NAMALWA (cell line): ENCODE measurements at regions not wholly inside any gene's neighbourhood (a gene's known extent, or its start where the extent isn't known, plus 50 kb on each side); places are given as distances from the start of the nearest gene placed in this dataset.
"Not testable (repeated sequence)": the region's sequence is repeated elsewhere in the genome, so short reads cannot be mapped to it uniquely, and the experiment has no call there.

ENCODE experiments used
- DNase-seq: peaks from one replicate; pipeline ENCODE4 v3.0.0-alpha.2; 2015; ENCODE audit warnings: low spot score

DNA sequence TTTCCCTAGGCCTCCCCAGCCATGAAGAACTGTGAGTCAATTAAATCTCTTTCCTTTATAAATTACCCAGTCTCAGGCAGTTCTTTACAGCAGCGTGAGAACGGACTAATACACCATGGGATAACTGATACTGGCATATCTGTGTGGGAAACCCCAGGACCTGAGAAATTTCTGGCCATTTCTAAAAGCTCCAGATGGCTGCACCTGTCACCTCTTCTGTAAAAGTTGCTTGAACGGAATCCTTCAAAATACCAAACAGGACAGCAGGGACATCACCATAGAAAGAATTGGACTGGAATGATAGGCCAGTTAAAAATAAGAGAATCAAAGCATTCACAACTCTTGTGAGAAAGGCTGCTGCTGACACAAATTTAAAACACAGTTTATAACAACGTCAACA is 134.0 kb upstream of the FOXD4L5 start:
- DNase-seq, result not testable (repeated sequence)

DNA sequence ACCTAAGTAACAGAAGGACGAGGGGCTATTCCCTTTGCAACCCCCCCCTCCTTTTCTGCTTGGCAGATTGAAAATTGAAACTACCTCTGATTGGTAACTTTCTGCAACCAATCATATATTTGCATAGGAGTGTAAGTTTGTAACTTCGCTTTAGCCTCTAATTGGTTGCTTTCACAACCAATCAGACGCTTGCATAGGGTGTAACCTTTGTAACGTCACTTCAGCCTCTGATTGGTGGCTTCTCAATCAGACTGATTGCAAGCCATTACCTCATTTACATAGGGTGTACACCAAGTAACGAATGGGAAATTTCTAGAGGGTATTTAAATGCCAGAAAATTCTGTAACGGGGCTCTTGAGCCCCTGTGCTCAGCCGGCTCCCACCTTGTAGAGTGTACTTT is 131.9 kb upstream of the FOXD4L5 start:
- DNase-seq, result not testable (repeated sequence)

DNA sequence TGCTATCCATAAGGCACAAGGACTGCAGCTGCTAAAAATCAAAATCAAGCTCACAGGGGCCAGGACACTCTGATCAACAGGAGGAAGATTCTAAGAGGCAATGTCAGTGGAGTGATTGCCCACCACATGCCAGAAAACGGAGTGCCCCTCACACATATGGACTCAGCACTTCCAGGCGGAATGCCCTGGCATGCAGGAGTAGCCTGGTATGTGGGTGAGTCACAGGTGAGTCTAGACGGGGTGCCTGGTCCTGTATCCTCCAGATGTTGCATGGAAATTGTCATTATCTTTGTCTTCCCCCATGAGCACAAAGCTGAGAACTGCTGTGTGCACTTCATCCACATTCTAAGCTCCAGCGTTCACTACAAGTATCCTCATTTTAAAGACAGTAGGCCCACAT is 129.2 kb upstream of the FOXD4L5 start:
- not testable (repeated sequence) for DNase-seq

DNA sequence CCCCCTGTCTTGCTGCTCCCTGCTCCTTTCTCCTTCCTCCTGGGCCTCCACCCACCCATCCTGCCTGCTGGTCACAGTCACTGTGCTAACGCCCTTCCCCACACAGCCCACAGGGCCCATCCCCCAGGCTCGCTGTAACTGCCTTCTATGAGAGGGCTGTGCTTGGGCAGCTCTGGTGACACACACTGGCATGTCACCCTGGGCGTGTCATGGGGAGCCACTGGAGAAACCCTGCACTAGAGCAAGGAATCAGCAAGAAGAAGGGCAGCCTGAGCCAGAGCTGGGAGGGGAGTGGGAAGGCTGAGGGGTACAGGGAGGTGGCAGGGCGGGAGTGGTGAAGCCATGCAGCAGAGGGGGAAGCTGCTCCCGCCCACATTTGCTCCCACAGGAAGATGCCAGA is 128.4 kb upstream of the FOXD4L5 start:
- DNase-seq, result not testable (repeated sequence)

DNA sequence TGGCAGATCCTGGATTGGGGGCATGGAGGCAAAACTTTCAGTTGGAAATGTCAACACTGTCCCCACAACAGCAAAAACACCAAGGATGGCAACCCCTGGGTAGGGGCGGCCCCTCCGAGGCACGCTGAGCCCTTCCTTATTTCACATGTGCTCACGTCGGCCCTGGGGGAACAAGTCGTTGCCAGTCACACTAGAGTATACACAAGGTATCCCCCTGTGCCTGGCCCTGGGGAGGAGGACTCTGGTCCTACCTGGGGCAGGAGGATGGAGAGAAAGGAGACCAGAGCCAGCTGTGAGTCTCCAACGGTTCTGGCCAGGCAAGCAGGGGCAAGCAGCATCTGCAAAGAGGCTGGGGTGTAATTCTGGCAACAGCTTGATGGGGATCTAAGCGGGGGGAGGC is 126.9 kb upstream of the FOXD4L5 start:
- no peak for DNase-seq

DNA sequence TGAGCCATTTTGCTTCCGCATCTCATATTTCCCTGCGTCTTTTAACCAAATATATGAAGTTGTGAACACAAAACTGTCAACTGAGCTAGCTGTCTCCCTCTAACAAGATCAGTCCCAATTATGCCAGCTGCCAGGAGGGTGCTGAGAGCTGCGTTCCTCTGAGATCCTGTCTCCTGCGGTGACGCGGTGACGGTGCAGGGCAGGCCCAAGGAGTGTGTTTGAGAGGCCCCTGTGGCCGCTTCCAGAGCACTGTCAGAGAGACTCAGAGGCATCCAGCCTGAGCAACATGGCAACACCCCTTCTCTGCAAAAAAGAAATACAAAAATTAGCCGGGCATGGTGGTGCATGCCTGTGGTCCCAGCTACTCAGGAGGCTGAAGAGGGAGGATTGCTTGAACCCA is 126.3 kb upstream of the FOXD4L5 start:
- DNase-seq, result no peak

DNA sequence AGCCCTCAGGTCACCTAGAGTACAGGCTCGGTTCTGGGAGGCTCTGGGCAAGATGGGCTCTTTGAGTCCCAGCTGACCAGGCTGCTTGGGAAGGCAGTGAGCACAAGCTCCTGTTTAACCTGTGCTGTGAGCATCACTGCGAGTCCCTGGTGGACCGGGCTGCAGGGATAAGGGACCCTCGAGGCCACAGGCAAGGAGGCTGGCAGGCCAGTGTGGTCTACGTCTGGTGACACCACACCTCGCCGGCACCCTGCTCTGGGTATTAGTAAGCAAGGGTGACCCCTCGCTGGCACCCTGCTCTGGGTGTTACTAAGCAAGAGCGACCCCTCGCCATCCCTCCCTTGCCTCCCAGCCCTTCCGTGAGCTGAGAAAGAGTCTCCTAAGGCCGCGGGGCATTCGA is 125.9 kb upstream of the FOXD4L5 start:
- DNase-seq, result no peak

DNA sequence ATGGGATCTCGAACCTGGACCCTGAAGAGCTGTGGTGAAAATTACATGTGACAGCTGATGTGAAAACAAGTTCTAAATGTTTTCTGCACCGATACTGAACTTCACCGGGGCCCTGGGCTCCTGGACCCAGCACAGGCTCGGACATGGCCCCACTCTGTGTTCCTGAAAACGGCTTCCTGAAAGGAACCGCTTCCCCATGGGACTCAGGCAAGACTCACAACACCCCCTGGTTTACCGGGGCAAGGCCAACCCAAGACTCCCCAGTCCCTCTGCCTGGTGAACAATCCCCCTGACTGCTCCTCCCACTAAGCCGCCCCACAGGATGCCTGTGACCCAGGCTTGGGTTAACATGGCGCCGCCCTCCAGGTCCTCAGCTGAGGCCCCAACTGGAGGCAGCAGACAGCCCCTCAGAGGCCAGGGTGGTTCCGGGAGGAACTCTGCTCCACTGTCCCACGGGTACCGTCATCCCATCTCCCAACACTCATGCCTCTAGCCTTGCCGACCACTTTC is 124.5 kb upstream of the FOXD4L5 start:
- no peak for DNase-seq

DNA sequence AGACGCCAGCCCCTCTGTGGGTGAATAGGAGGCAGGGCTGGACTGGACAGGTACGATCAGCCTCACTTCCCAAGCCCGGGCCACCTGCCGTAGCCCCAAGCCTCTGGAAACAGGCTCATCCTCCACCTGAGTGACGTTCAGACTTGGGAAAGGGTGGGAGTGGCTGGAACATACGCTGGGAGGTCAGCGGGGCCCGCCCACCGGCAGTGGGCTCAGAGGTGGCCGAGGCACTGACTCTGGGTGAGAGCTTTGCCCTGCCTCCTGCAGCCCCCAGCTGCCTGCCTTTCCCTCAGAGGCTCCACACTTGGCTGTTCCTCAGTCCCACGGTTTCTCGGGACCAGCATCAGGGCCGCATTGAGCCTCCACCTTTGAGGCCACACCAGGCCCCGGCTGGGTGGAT is 123.8 kb upstream of the FOXD4L5 start:
- DNase-seq, result not testable (repeated sequence)

DNA sequence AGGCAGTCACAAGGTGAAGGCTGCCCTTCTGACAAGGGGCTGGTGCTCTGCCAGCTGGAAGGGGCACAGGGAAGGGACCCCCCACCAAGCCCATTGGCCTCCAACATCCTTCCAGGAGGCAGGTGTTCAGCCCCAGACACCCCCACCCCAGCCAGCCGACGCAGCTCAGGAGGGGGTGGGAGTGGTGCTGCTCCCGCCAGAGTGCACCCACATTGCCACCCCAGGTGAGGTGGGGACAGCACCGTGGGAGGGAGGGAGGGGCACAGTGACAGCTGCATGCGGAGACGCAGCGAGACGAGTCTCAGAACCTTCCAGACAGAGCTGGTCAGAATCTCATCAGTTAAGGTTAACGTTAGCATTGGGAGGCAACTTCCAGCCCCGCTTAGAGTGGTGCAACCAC is 121.6 kb upstream of the FOXD4L5 start:
- DNase-seq, result not testable (repeated sequence)

DNA sequence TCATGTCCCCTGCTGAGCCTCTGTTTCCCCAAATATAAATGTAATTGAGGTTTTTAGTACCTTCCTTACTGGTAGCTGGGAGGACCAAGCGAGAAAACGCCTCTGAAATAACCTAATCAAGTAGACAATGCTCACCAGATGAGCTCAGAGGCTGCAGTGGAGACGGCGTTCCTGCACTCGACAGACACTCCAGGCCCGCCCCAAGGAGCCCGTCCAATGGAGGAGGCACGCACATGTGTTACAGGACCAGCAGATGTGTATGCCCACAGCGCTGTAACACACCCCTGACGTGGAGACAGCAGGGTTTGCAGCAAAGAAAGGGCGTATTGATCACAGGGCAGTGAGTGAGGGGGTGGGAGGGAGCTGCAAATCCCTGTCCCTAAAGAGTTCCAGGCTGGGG is 120.8 kb upstream of the FOXD4L5 start:
- DNase-seq, result not testable (repeated sequence)

DNA sequence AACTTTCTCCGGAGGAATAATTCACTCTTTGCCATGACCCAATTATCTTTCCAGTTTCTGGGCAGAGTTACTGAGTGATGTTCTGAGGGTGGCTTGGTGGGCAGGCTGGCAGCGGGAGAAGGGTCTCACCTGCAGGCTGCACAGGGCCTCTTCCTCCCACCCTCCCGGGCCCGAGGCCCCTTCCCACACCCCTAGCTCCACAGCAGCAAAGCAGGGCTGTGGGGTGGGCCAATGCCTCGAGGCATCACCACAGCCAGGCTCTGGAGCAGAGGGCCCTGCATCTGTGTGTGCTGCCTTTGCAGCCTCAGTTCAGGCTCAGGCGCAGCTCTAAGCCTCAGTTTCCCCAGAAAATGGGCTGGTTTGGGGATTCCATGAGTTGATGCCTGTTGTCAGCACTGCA is 120.2 kb upstream of the FOXD4L5 start:
- DNase-seq, result no peak

DNA sequence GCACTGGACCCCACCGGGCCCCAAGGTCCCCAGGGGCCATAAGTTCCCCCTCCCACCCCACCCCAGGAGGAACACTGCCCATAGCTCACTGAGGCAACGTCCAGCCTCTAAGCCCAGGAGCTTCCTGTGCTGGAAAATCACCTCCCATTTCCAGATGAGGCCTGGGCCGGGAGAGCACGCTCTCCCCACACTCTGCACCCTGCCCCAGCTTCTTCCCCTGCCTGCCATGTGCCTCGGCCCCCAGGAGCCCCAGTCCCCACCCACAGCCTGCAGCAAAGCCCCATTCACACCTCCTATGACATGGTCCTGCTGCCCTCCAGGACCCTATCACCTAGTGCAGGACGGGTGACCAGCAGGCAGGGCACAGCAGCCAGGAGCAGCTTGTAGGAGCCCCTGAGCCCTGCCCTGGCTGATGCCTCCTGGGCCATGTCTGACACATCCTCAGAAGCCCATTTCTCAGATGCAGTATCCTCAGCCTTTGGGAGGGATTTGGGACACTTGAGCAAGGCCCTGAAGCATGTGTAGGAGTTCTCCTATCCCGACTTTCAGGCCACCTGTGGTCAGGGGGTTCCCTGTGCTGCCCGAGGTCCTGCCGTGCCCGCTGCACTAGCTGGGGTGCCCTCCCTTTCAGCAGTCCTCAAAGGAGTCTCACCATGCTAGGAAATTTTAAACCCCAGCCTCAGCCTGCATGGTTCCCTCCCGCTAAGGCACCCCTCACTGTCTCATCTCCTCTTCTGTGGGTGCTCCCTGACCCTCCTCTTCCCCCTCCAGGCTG is 119.4 kb upstream of the FOXD4L5 start:
- DNase-seq, result no peak

DNA sequence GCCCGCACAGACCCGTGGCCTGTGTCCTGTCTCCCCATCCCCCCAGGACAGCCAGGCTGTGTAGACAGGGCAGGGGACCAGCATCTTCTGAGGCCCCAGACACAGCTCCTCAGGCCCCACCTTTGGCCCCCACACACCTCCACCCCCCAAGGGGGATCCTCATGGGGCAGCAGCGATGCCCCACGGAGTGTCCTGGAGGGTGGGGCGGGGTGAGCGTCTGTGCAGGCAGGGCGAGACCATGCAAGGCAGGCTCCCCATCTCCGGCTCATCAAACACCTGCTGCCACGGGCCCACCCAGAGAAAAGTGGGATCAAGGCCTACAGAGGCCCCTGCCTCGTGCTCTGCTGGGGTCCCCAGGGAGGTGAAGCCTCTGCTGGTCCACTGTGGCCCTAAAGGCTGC is 118.7 kb upstream of the FOXD4L5 start:
- DNase-seq, result no peak

DNA sequence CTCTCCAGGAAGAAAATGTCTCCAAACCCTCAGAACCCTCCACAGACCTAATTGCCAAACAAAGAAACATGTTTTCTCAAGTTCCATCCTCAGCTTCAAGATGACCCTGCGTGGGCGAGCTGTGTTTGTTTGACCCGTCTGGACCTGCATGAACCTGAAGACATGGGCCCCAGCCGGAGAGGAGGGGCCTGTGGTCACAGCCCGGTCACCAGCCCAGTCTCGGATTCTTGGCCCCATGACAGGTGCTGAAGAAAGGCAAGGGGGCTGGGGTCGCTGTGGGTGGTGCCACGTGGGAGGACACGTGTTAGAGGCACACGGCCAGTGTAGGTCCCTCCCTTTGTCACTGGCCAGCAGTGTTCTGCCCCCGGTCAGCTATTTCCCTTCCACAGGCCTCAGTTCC is 118.1 kb upstream of the FOXD4L5 start:
- DNase-seq, result not testable (repeated sequence)

DNA sequence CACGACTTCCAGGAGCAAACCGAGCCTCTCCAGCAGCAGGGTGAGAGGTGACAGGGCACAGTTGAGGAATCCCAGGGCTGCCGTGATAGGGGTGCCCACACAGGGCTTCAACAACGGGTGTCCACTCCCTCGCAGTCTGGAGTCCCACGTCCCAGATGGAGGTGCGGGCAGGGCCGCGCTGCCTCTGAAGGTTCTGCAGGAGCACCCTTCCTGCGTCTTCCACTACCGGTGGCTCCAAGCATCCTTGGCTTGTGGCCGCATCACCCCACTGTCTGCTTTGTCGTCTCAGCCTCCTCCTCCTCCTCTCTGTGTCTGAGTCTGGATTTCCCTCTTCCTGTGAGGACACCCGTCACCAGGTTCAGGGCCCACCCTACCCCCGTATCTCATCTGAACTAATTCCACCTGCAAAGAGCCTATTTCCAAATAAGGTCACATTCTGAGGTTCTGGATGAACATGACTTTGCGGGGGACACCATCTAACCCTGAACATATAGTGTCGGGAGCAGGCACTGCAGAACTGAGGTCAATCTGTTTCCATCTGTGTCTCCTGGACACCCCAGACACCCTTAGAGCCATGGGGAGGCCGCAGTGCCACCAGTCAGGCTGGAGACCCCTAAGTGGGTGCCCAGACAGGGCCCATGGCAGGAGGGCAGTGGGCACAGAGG is 117.3 kb upstream of the FOXD4L5 start:
- not testable (repeated sequence) for DNase-seq

DNA sequence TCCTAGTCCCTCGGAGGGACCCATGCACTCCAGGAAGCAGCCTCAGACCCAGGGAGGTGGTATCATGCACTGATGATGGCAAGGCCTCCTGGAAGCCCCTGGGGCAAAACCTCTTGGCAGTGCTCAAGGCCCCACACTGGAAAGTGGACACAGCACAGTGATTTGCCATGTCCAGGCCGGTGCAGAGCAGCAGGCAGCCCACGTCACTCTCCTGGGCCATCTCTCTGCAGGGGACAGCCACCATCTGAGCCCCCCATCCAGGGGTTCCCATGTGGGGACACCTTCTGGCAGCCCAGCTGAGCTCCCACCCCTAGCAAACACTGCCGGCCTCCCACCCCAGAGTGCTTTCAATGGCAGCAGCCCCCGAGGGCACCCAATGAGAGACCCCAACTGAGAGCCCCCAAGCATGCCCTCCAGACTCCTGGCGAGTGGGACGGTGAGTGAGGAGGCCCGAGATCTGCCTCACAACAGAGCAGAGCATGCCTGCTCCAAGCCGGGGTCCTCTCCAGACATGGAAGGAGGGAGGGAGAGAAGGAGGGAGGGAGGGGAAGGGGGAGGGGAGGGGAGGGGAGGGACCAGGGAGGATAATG is 116.5 kb upstream of the FOXD4L5 start:
- DNase-seq, result not testable (repeated sequence)

DNA sequence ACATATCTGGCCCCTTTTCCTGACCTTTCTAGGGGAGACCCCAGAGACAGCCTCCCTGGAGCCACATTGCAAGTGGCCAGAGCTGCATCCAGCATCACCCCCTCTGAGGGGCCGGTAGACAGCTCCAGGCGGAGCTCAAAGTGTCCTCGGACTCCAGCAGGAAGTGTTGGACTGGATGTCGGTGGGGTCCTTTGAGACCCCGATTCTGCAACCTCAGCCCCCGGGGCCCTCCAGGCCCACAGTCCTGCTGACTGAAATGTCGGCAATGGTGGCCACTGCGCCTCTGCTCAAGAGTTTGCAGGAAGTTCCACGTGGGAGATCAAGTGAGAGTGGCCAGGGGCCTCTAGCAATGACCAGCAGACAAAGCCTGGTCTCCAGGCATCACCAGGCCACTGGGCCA is 115.9 kb upstream of the FOXD4L5 start:
- no peak for DNase-seq

DNA sequence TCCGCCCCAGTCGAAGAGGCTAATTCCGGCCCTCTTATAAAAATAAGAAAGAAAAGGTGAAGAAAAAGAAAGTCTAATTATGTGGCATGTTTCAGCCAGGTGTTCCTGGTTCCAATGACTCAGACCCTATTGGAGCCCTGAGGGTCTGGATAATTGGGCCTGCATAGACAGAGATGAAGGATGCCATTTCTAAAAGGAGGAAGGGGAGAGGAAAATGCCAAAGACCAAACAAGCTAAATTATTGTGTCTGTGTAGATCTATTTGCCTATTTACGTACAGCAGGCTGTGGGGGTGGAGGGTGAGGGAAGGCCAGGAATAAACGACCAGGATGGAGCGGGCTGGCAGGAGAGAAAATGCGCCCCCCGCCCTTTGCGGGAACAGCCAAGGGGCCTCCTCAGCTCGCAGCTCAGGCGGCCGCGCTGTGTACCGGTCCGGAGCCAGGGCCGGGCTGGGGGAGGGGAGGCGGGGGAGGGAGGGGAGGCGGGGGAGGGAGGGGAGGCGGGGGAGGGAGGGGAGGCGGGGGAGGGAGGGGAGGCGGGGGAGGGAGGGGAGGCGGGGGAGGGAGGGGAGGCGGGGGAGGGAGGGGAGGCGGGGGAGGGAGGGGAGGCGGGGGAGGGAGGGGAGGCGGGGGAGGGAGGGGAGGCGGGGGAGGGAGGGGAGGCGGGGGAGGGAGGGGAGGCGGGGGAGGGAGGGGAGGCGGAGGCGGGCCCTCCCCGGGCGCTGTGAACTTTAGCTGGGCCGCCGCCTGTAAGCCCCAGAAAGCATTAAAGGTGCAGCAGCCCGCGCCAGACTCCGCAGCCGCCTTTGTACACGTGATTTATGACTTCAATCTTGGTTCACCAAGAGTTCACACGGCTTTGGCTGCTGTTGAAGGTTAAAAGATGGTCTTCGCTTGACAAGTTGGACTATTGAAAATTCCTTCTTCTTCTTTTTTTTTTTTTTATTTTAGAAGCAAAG is 113.0 kb upstream of the FOXD4L5 start:
- not testable (repeated sequence) for DNase-seq

DNA sequence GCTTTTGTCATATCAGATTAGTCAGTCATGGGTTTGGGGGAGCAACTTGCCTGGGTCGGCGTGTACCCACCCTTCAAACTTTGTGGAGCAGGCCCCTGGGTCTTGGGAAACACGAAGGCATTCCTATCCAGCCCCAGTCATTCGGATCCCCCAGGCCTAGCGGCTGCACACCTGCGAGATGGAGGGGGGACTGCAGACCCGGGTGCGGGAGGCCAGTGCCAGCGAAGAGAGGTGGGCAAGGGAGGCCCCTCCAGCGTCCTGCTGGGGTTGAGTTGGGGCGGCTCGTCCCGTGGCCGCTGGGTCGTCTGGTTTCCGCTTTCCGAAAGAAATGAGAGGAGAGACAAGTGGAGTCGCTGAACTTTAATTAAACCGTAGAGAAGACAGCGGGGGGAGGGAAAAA is 112.2 kb upstream of the FOXD4L5 start:
- not testable (repeated sequence) for DNase-seq

DNA sequence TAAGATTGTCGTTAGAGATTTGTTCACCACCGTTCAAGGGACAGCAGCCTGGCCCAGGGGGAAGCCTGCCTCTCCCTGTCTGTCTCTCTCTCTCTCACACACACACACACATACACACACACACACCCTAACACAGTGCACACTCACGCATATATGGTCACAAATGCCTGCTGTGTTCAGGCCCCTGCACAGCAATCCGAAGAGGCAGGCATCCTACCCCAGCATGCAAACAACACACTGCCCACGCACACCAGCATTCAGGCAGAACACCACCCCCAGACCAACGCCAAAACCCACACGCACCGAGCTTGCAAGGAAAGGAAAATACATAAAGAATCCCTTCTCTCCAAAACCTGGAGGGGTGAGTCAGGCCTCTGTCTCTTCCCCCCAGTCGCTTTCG is 111.6 kb upstream of the FOXD4L5 start:
- DNase-seq, result not testable (repeated sequence)

DNA sequence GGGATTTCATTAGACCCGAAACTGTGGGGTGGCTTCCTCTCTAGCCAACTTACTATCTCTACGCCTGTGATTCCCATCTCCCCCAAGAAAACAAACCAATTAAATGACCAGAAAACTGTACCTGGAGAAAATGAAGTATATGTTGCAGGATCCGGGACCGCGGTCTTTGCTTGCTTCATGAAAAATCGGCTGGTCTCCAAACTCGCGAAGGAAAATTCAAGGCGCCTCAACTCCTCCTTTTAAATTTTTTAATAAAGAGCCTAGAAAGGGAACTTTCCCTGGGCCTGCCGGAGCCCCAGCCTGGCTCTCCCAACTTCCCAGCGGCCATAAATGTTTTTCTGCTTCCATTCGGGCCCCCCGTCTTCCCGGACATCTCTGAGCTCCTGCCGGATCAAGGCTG is 110.8 kb upstream of the FOXD4L5 start:
- DNase-seq, result not testable (repeated sequence)
